HG03108 (cell line): ENCODE measurements at regions not wholly inside any gene's neighbourhood (a gene's known extent, or its start where the extent isn't known, plus 50 kb on each side); places are given as distances from the start of the nearest gene placed in this dataset.

Experiments
- ATAC-seq: cut with Tn5 transposase; IDR thresholded peaks from one replicate; pipeline ENCODE4 v1.9.1; 2021; ENCODE audit warnings: moderate library complexity; ENCODE audit not compliant: unreplicated experiment

DNA sequence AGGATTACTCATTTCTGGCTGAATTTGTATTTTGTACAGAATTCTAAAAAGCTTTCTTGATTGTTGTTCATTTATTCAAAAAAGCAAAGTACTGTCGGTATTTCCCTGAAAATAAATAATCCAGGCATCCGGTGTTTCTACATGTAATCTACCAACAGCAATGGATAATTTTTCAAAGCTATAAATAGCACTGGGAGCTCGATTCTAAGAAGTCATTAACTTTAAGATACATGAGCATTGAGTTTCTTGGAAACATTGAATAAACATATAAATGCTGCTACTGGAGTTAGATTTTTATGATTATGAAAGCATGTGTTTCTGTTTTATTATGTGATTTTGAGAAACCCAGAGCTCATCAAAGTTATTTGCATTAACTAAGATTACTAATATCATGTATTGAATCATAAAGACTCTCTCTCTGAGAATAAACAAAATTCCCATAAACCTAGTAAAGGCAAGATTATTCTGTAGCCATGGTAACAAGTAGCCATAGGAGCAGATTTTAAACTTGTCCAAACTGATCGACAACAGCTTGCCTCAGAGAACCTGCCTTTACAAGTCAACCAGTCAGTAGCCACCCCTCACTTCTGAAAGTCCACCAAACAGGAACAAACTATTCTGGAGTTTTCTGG, 197.0 kb downstream of the DRD1 start:
- ATAC-seq, result no peak

- ATAC-seq, result no peak
Observed at GRCh38 chr5:175246242-175246888, 197.6 kb downstream of the DRD1 start.

- ATAC-seq, result no peak
Observed at GRCh38 chr5:175243441-175243840, 200.5 kb downstream of the DRD1 start.

- no peak for ATAC-seq
Observed at GRCh38 chr5:175242207-175242606, 201.8 kb downstream of the DRD1 start.

- no peak for ATAC-seq
Observed at GRCh38 chr5:175238326-175238725, 205.7 kb downstream of the DRD1 start.

- ATAC-seq, result no peak
Observed at GRCh38 chr5:175236176-175236575, 207.8 kb downstream of the DRD1 start.

GRCh38 chr5:175235251-175235960, 208.6 kb downstream of the DRD1 start:
- no peak for ATAC-seq

- ATAC-seq, result no peak
Observed at GRCh38 chr5:175230299-175230698, 213.7 kb downstream of the DRD1 start.

DNA sequence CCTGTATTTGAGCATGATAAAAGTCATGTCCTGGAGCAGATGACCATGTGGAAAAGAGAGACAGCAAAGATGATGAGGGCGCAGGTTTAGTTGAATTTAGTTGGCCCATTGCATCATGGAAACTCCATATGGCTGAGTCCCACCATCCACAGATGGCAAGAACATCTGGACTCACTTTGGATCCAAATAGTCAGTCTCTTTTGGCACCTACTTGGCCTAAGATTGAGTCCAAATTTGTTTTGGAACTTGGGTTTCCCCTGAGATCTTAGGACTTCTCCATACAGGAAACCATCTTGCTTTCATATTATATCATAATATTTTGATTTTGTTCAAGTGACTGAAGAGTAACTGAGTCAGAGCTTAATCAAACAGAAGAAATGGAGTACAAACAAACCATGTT, 217.5 kb downstream of the DRD1 start:
- ATAC-seq, result no peak

- ATAC-seq, result no peak
Observed at GRCh38 chr5:175223291-175223690, 220.7 kb downstream of the DRD1 start.

- no peak for ATAC-seq
Observed at GRCh38 chr5:175222621-175223020, 221.4 kb downstream of the DRD1 start.

GRCh38 chr5:175220549-175220948, 223.4 kb downstream of the DRD1 start:
- no peak for ATAC-seq

DNA sequence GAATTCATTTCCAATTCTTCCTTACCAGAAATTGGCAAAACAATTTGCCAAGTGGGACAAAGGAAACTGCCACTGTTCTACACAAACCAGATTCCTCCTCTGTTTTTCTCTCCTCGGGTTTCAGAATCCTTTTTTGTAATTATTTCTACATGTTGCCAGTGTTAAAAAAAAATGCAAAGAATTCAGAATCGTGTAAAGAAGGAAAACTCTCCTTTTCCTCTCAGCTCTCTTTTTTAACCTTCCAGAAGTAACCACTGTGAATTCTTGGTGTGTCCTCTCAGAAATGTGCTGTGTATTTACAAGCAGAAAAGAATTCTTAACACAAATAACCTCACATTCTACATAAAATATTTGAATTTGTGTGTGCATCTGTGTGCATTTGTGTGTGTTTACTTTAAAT, 224.6 kb downstream of the DRD1 start:
- no peak for ATAC-seq

DNA sequence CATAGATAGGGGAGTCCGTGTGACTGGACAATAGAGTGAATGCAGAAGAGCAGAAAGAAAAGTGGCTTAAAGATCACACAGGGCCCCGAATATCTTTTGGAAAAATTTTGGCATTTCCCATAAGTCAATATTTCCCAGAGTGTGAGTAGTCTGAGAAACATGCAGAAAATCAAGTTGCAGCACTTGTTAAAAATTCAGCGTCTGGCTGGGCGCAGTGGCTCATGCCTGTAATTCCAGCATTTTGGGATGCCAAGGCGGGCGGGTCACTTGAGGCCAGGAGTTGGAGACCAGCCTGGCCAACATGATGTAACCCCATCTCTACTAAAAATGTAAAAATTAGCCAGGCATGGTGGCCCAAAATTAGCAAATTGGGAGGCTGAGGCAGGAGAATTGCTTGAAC, 227.0 kb downstream of the DRD1 start:
- no peak for ATAC-seq

DNA sequence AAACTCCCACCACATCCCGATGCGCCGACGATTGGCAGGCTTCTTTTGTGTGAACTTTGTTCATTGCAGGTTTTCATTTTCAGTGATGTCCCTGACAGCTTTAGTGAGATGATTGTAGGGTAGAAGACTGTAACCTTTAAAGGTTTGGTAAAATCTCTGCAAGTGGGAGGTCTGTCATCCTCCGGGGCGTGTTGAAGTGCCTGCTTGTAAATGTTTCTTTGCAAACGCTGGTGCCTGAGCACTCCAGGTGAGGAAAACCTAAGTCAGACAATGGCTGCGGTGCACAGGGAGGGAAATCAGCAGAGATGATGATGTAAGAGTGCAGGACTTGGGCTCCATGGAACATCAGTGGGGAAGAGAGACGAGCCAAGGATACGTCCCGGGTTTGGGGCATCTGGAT, 228.1 kb downstream of the DRD1 start:
- ATAC-seq, result no peak

- no peak for ATAC-seq
Observed at GRCh38 chr5:175214152-175214551, 229.8 kb downstream of the DRD1 start.

DNA sequence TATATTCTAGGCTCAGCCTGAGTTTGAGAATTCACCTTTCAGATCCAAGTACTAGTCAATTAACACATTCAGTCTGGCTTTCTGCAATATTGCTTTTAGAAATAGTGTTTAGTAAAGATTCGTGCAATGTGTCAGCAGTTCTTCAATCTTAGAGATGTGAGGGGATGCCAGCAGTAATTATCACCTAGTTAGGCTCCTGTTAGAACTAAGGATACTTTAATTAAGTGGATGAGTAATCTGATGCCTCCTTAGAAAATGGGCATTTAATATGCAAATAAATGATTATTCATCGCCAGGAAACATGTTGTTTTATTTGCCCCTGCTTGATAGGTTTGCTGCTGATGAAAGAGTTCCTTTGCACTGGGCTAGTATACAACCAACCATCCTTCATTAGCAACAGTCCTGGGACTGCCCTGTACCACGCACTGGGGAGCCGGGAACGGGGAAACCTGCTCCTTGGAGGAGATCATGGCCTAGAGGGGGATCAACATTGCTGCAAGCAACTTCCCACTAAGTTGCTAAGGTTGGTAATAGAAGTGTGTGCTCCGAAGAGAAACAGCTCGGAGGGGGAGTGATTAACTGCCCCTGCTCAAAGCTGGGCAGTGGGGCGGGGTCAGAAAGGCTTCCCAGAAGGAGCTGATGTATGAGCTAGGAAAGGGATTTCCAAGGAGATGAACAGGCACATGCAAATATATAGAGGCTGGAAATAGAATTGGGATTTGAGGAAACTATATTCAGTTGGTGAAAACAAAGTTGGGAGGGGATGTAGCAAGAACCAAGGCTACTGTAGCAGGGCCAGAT, 231.8 kb downstream of the DRD1 start:
- ATAC-seq, result no peak

DNA sequence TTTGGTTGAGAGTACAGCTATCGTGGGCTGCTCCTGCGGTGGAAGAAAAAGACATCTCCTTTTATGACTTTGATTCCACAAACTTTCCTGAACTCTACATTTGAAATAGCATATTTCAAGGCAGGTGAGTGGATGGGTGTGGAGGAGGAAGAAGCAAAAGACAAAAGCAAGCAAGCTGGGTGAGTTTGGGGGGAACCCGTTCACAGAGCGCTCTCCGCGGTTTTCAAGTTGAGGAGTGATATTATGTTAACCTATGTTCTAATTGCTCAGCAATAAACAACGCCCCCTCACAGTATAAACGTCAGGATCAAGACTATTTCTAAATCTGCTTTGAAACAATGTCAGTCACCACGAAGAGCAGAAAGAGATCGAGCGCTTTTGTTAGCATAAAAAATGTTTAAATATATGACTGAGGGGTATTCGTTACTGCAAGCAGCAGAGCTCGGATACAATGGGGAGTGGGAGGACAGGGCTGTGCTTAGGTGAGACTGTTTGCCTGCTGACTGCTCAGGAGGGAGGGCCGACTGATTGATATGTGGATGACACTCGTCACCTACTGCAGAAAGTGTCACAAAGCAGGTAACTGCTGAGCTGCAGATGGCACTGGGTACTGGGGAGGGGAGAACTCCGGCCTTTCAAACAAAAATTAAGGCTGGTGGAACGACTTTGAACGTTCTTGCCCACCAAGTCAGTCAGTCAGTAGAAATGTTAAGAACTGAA, 236.5 kb downstream of the DRD1 start:
- no peak for ATAC-seq

DNA sequence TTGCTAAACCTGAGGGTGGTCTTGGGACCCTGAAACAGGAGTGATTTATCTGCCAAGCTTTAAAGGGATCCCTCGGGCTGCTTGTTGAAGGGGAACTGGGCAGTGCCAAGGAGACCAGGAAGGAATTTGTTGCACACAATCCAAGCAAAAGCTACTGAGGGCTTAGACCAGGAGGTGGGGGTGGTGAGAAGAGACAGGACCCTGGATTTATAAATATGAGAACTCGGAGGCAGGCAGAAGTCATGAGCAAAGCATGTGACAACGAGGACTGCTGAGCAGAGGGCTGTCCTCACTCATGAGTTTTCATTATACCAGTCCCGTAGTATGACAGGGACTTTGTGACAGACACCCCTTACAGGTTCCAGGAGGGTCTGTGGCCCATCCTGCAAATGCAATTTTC, 237.3 kb downstream of the DRD1 start:
- ATAC-seq, result no peak

- ATAC-seq, result no peak
Observed at GRCh38 chr5:175202463-175203068, 241.4 kb downstream of the DRD1 start.
